ENCODE measurements at regions not wholly inside any gene's neighbourhood (a gene's known extent, or its start where the extent isn't known, plus 50 kb on each side); places are given as distances from the start of the nearest gene placed in this dataset.
A peak's percentile ranks its signal among the peaks of the same experiment; 100 is the strongest.

DNA sequence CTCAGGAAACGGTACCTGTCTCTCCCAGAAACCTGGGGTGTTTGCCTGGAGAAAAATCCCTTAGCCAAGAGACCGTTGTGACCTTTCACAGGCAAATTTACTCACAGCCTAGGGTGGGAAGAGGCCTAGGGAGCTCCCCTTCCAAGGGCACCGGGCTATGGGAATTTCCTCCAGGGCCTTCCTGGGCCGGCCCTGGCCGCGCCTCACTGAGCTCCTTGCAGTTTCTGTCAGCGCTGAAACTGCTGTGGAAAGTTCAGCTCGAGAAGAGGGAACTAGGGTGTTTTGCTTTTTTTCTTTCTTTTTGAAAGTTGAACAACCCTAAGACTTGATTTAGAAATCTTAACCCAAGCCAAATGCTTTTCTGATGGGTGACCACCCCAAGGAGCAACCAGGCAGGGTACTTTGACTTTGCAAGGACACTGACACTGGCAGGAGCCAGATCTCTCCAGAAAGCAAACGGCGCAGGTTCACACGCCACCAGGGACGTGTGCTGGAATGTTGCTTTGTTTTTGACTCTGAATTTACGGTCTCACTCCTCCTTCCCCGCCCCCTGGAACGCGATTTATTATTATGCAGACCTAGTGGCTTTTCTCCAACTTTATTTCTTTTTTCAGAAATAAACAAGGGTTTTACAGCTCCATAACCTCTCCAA, 229.6 kb upstream of the JUN start:
- Mint-ChIP-seq H3K9me3 (ENCODE audit: unreplicated experiment) (no peaks in the 10 kb centered on the region), H3K36me3 (ENCODE audit: low read depth, unreplicated experiment) (peaks cover under 1% of the 10 kb centered on the region), H3K4me3 (ENCODE audit: unreplicated experiment) (no peak overlapping the region), H3K27ac (ENCODE audit: unreplicated experiment) (no peak overlapping the region), H3K27me3 (ENCODE audit: unreplicated experiment) (peaks cover 4% of the 10 kb centered on the region), H3K4me1 (ENCODE audit: unreplicated experiment) (peaks cover 14% of the 10 kb centered on the region)
- TF ChIP-seq, protein P1, sequence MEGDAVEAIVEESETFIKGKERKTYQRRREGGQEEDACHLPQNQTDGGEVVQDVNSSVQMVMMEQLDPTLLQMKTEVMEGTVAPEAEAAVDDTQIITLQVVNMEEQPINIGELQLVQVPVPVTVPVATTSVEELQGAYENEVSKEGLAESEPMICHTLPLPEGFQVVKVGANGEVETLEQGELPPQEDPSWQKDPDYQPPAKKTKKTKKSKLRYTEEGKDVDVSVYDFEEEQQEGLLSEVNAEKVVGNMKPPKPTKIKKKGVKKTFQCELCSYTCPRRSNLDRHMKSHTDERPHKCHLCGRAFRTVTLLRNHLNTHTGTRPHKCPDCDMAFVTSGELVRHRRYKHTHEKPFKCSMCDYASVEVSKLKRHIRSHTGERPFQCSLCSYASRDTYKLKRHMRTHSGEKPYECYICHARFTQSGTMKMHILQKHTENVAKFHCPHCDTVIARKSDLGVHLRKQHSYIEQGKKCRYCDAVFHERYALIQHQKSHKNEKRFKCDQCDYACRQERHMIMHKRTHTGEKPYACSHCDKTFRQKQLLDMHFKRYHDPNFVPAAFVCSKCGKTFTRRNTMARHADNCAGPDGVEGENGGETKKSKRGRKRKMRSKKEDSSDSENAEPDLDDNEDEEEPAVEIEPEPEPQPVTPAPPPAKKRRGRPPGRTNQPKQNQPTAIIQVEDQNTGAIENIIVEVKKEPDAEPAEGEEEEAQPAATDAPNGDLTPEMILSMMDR (IDR thresholded peaks at IDR 0.05; ENCODE audit: unreplicated experiment), result no peak
- DNase-seq (ENCODE audit: low spot score), result peak; percentile 5

DNA sequence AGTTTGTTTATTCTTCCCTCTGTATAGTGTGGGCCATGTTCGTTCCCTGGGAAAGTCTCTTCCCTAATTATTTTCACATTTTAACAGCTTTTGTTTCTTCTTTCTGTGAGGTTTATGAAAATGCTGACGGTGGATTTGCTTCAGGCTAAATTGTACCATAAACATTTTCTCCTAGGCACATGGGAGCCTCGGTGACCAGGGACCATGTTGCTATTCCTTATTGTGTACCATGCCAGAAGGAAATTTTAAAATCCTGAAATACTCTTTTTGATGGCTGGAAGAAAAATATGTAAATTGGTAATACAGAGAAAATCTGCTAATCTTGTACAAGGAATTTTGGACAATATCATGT, 230.1 kb upstream of the JUN start:
- DNase-seq (ENCODE audit: low spot score), result no peak

DNA sequence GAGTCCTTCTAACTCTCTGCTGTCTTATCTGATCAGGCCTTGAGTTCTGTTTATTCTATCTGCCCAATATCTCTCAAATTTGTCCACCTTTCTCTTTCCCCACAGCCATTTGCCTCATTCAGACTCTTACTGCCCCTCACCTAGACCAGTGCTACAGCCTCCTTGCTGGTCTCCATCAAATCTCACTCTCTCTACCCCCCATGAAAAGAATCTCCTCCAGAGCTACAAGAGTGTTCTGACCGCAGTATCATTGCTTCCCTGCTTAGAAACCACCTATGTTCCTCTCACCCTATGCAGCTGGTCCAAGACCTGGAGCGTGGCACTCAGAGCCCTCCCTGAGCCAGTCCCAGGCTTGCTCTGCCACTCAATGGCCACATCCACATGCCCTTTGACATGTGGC, 231.0 kb upstream of the JUN start:
- Mint-ChIP-seq H3K4me1 (ENCODE audit: unreplicated experiment) (peaks cover 14% of the 10 kb centered on the region), H3K4me3 (ENCODE audit: unreplicated experiment) (no peak overlapping the region), H3K9me3 (ENCODE audit: unreplicated experiment) (no peaks in the 10 kb centered on the region), H3K36me3 (ENCODE audit: low read depth, unreplicated experiment) (peaks cover 4% of the 10 kb centered on the region), H3K27ac (ENCODE audit: unreplicated experiment) (no peak overlapping the region), H3K27me3 (ENCODE audit: unreplicated experiment) (peaks cover 6% of the 10 kb centered on the region)
- DNase-seq (ENCODE audit: low spot score), result no peak
- TF ChIP-seq, protein P1 (IDR thresholded peaks at IDR 0.05; ENCODE audit: unreplicated experiment), result no peak

More for the DNA sequence above, 230.1 kb upstream of the JUN start:
- TF ChIP-seq, protein P1 (IDR thresholded peaks at IDR 0.05; ENCODE audit: unreplicated experiment), result no peak
- Mint-ChIP-seq H3K9me3 (ENCODE audit: unreplicated experiment) (no peaks in the 10 kb centered on the region), H3K4me3 (ENCODE audit: unreplicated experiment) (no peak overlapping the region), H3K27me3 (ENCODE audit: unreplicated experiment) (peaks cover 6% of the 10 kb centered on the region), H3K27ac (ENCODE audit: unreplicated experiment) (no peak overlapping the region), H3K4me1 (ENCODE audit: unreplicated experiment) (peaks cover 14% of the 10 kb centered on the region), H3K36me3 (ENCODE audit: low read depth, unreplicated experiment) (peaks cover 4% of the 10 kb centered on the region)

DNA sequence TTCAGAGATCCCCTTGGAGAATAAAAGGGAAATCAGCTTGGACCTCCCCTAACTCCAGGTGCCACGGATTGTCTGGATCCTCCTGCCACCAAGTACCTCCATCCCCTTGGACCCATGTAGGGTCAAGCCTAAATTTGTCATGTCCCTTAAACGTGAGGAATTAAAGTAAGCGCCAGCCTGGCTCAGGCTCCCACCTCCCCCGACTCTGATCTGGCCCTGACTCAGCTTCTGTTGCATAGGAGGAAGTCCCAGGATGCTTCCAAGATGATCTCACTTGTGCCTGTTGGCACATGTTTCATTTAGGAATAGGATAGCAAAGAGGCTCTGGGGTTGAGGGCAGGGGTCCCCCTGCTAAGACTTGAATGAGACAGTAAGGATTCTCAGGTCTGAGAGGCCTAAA, 231.9 kb upstream of the JUN start:
- Mint-ChIP-seq H3K27me3 (ENCODE audit: unreplicated experiment) (peaks cover 6% of the 10 kb centered on the region), H3K4me1 (ENCODE audit: unreplicated experiment) (peaks cover 14% of the 10 kb centered on the region), H3K4me3 (ENCODE audit: unreplicated experiment) (no peak overlapping the region), H3K9me3 (ENCODE audit: unreplicated experiment) (no peaks in the 10 kb centered on the region), H3K27ac (ENCODE audit: unreplicated experiment) (no peak overlapping the region), H3K36me3 (ENCODE audit: low read depth, unreplicated experiment) (peaks cover 4% of the 10 kb centered on the region)
- no peak for DNase-seq (ENCODE audit: low spot score)
- TF ChIP-seq, protein P1 (IDR thresholded peaks at IDR 0.05; ENCODE audit: unreplicated experiment), result no peak

DNA sequence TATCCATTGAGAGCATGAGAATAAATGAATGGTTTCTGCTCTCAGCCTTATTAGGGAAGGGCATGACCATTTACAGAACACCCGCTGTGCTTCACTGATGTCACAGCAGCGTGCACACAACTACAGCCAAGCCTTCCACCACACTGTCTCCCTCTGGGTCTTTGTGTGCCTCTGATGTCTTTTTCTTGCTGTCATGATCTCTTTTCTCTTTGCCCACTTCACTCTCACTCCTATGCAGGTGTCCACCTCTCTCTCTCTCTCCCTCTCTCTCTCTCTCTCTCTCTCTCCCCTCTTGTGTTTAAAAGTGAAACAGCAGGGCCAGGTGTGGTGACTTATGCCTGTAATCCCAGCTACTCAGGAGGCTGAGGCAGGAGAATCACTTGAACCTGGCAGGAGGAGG, 232.5 kb upstream of the JUN start:
- no peak for DNase-seq (ENCODE audit: low spot score)
- Mint-ChIP-seq H3K4me3 (ENCODE audit: unreplicated experiment) (no peak overlapping the region), H3K27me3 (ENCODE audit: unreplicated experiment) (peaks cover 6% of the 10 kb centered on the region), H3K27ac (ENCODE audit: unreplicated experiment) (no peak overlapping the region), H3K9me3 (ENCODE audit: unreplicated experiment) (no peaks in the 10 kb centered on the region), H3K36me3 (ENCODE audit: low read depth, unreplicated experiment) (peaks cover 4% of the 10 kb centered on the region), H3K4me1 (ENCODE audit: unreplicated experiment) (peaks cover 14% of the 10 kb centered on the region)
- TF ChIP-seq, protein P1 (IDR thresholded peaks at IDR 0.05; ENCODE audit: unreplicated experiment), result no peak

Data from endothelial cell (in vitro differentiated cells).